Esophagus squamous epithelium (tissue), 4 donors: ENCODE measurements at regions not wholly inside any gene's neighbourhood (a gene's known extent, or its start where the extent isn't known, plus 50 kb on each side); places are given as distances from the start of the nearest gene placed in this dataset.

Experiments used
- POLR2A ChIP-seq, 4 donors: fragments of 450-650 bp; IDR thresholded peaks; one replicate each; pipeline ENCODE4 v1.6.1; 2017; ENCODE audit warnings: antibody characterized with exemption in 4 of 4, mild to moderate bottlenecking in 4 of 4, moderate library complexity in 3 of 4
- TF ChIP-seq, protein P1 (sequence below), 6 experiments: fragments of 450-650 bp in 4 of 6; fragments of 200-600 bp in 2 of 6; sonication (generic) in 2 of 6; IDR thresholded peaks; one replicate each; pipeline ENCODE4 v1.5.1; 2016 to 2019; ENCODE audit warnings: antibody characterized with exemption in 6 of 6, mild to moderate bottlenecking in 4 of 6, moderate library complexity in 4 of 6

DNA sequence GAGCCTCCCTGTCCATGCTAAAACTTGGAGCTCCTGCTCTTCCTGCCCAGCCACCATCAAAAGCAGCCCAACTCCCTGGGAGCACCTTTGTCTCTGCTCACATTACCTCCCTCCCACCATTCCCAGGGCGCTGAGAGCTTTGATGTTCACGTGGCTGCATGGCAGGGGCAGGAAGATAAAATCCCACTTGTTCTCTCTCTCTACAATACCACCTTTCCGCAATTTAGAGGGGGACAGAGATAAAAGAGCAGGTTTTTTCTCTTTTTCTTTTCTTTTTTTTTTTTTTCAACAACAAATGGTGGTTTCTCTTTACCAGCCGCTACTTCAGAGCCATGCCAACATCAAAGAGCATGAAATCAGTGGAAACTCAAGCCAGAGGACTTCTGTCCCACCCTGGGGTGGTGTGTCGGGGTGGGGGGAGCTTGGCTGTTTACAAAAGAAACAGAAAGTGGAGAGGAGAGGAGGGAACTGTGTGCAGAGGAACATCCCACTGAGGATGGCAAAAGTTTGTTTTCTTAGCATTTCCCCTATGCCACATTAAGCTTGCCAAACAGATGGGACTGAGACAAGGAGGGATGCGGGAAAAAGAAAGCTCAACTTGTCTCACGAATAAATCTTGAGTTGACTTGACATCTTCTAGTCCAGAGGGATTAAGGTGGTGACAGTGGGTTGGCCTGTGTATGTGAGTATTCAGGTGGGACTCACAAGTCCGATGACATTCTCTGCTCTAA lies 103.7 kb upstream of the NUDT4 start:
- TF ChIP-seq, protein P1, sequence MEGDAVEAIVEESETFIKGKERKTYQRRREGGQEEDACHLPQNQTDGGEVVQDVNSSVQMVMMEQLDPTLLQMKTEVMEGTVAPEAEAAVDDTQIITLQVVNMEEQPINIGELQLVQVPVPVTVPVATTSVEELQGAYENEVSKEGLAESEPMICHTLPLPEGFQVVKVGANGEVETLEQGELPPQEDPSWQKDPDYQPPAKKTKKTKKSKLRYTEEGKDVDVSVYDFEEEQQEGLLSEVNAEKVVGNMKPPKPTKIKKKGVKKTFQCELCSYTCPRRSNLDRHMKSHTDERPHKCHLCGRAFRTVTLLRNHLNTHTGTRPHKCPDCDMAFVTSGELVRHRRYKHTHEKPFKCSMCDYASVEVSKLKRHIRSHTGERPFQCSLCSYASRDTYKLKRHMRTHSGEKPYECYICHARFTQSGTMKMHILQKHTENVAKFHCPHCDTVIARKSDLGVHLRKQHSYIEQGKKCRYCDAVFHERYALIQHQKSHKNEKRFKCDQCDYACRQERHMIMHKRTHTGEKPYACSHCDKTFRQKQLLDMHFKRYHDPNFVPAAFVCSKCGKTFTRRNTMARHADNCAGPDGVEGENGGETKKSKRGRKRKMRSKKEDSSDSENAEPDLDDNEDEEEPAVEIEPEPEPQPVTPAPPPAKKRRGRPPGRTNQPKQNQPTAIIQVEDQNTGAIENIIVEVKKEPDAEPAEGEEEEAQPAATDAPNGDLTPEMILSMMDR (IDR thresholded peaks at IDR 0.05), result no peak
- no peak for TF ChIP-seq POLR2A (IDR thresholded peaks at IDR 0.05)
